Uterus (tissue), 2 donors: ENCODE measurements at regions not wholly inside any gene's neighbourhood (a gene's known extent, or its start where the extent isn't known, plus 50 kb on each side); places are given as distances from the start of the nearest gene placed in this dataset.

Experiments
- POLR2A ChIP-seq, 2 donors: fragments of 450-650 bp; IDR thresholded peaks; one replicate each; pipeline ENCODE4 v1.6.1; 2016; ENCODE audit warnings: antibody characterized with exemption in 2 of 2, mild to moderate bottlenecking in 1 of 2, moderate library complexity in 1 of 2
- TF ChIP-seq, protein P1 (sequence below), 4 experiments: fragments of 200-600 bp in 2 of 4; fragments of 450-650 bp in 2 of 4; sonication (generic) in 2 of 4; IDR thresholded peaks; one replicate each; pipeline ENCODE4 v1.5.1; 2016 to 2019; ENCODE audit warnings: antibody characterized with exemption in 4 of 4, mild to moderate bottlenecking in 2 of 4, moderate library complexity in 1 of 4

DNA sequence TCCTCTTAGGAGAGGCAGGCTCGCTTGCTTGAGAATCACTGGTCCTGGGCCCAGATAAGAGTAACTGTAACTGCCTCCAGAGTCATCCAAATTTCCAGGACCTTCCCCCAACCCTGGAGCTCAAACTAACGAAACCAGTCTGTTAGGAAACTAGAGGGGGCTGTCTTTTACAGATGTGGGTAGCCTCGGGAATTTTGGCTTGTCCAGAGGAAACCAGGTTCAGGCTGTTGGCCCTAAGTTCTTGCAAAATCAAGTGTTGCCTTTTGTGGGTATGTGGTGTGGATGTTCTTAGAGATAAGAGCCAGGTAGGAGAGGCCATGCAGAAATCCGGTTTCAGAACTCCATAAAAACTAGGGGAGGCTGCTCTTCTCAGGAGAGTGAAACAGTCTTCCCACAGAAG lies 125.0 kb upstream of the DLX2 start:
- TF ChIP-seq, protein P1, sequence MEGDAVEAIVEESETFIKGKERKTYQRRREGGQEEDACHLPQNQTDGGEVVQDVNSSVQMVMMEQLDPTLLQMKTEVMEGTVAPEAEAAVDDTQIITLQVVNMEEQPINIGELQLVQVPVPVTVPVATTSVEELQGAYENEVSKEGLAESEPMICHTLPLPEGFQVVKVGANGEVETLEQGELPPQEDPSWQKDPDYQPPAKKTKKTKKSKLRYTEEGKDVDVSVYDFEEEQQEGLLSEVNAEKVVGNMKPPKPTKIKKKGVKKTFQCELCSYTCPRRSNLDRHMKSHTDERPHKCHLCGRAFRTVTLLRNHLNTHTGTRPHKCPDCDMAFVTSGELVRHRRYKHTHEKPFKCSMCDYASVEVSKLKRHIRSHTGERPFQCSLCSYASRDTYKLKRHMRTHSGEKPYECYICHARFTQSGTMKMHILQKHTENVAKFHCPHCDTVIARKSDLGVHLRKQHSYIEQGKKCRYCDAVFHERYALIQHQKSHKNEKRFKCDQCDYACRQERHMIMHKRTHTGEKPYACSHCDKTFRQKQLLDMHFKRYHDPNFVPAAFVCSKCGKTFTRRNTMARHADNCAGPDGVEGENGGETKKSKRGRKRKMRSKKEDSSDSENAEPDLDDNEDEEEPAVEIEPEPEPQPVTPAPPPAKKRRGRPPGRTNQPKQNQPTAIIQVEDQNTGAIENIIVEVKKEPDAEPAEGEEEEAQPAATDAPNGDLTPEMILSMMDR (IDR thresholded peaks at IDR 0.05): no peak
- TF ChIP-seq POLR2A (IDR thresholded peaks at IDR 0.05): no peak
